GM19193 (cell line): ENCODE measurements at regions not wholly inside any gene's neighbourhood (a gene's known extent, or its start where the extent isn't known, plus 50 kb on each side); places are given as distances from the start of the nearest gene placed in this dataset.

Experiments used
- POLR2A ChIP-seq: IDR thresholded peaks from 4 replicates; pipeline ENCODE4 v1.6.1; 2011; ENCODE audit not compliant: insufficient read depth, insufficient read length; ENCODE audit errors: extremely low read depth

GRCh38 chr14:89649451-89650075, 232.5 kb upstream of the FOXN3 start:
- no peak for TF ChIP-seq POLR2A

GRCh38 chr14:89648924-89649323, 231.9 kb upstream of the FOXN3 start:
- no peak for TF ChIP-seq POLR2A

GRCh38 chr14:89648510-89648909, 231.5 kb upstream of the FOXN3 start:
- TF ChIP-seq POLR2A = no peak

- TF ChIP-seq POLR2A = no peak
Measured at GRCh38 chr14:89646971-89647370, 229.9 kb upstream of the FOXN3 start.

- TF ChIP-seq POLR2A = no peak
Measured at GRCh38 chr14:89644641-89645040, 227.6 kb upstream of the FOXN3 start.

GRCh38 chr14:89641495-89642175, 224.6 kb upstream of the FOXN3 start:
- TF ChIP-seq POLR2A = no peak

- TF ChIP-seq POLR2A = no peak
Measured at GRCh38 chr14:89640141-89640540, 223.1 kb upstream of the FOXN3 start.

- TF ChIP-seq POLR2A = no peak
Measured at GRCh38 chr14:89639687-89640086, 222.7 kb upstream of the FOXN3 start.

GRCh38 chr14:89638891-89639290, 221.9 kb upstream of the FOXN3 start:
- TF ChIP-seq POLR2A = no peak

GRCh38 chr14:89637581-89637980, 220.5 kb upstream of the FOXN3 start:
- no peak for TF ChIP-seq POLR2A

- TF ChIP-seq POLR2A = no peak
Measured at GRCh38 chr14:89635615-89636014, 218.6 kb upstream of the FOXN3 start.

GRCh38 chr14:89634037-89634436, 217.0 kb upstream of the FOXN3 start:
- TF ChIP-seq POLR2A = no peak

- no peak for TF ChIP-seq POLR2A
Measured at GRCh38 chr14:89630101-89630829, 213.2 kb upstream of the FOXN3 start.

GRCh38 chr14:89629383-89629782, 212.3 kb upstream of the FOXN3 start:
- TF ChIP-seq POLR2A = no peak

- TF ChIP-seq POLR2A = no peak
Measured at GRCh38 chr14:89628521-89628920, 211.5 kb upstream of the FOXN3 start.
